ENCODE measurements at regions not wholly inside any gene's neighbourhood (a gene's known extent, or its start where the extent isn't known, plus 50 kb on each side); places are given as distances from the start of the nearest gene placed in this dataset.

DNA sequence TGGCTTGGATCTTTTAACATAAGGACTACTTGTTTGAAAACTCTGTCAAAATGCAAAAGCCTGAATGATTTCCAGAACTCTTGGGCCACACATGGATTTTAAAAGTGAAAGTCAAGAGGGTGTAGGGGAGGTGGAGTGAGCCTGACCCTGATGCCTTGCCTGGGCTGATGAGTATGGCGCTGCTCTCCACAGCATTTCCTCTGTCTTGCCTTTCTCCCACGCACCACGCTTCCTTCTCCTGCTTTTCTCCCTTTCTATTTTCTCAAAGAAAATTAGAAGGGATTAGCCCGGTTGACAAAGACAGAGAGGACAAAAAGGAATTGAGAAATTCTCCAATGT is 207.0 kb upstream of the CCDC68 start:
- TF ChIP-seq CTCF (IDR thresholded peaks at IDR 0.05; ENCODE audit: low read depth, low read length, missing control alignments): no peak
- DNase-seq (ENCODE audit: low read depth): no peak
- no peak overlapping the region for H3K4me3 ChIP-seq (ENCODE audit: low read depth, low read length)

DNA sequence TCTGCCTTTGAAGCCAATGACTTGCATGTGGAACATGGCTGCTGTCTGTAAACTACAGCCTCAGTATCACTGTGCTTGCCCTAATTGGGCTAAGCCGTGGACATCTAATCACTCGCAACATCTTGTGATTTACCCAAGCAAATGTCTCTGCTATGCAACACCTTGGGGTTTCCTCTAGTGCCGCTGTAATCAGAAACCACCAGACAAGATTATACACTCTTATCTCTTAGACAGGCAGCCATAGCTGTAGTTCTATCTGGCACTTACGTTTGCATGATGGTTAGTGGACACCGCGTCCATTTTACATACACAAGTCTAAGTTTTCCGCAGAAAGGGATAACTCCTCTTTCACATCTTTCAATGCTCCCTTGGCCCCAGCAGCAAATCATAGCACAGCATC is 204.3 kb upstream of the CCDC68 start:
- TF ChIP-seq CTCF (IDR thresholded peaks at IDR 0.05; ENCODE audit: low read depth, low read length, missing control alignments): no peak
- DNase-seq (ENCODE audit: low read depth): no peak

GRCh38 chr18:55161916-55162315 is 202.7 kb upstream of the CCDC68 start:
- DNase-seq (ENCODE audit: low read depth): no peak
- no peak for TF ChIP-seq CTCF (IDR thresholded peaks at IDR 0.05; ENCODE audit: low read depth, low read length, missing control alignments)
- H3K4me3 ChIP-seq (ENCODE audit: low read depth, low read length): no peak overlapping the region

More for the DNA sequence above, 204.3 kb upstream of the CCDC68 start:
- no peak overlapping the region for H3K4me3 ChIP-seq (ENCODE audit: low read depth, low read length)

- no peak for TF ChIP-seq CTCF (IDR thresholded peaks at IDR 0.05; ENCODE audit: low read depth, low read length, missing control alignments)
- no peak overlapping the region for H3K4me3 ChIP-seq (ENCODE audit: low read depth, low read length)
- no peak for DNase-seq (ENCODE audit: low read depth)
Observed at GRCh38 chr18:55159027-55159426, 199.8 kb upstream of the CCDC68 start.

GRCh38 chr18:55158570-55158969 is 199.3 kb upstream of the CCDC68 start:
- no peak for DNase-seq (ENCODE audit: low read depth)
- H3K4me3 ChIP-seq (ENCODE audit: low read depth, low read length): no peak overlapping the region
- TF ChIP-seq CTCF (IDR thresholded peaks at IDR 0.05; ENCODE audit: low read depth, low read length, missing control alignments): no peak

GRCh38 chr18:55153346-55153745 is 194.1 kb upstream of the CCDC68 start:
- no peak for DNase-seq (ENCODE audit: low read depth)
- H3K4me3 ChIP-seq (ENCODE audit: low read depth, low read length): no peak overlapping the region
- no peak for TF ChIP-seq CTCF (IDR thresholded peaks at IDR 0.05; ENCODE audit: low read depth, low read length, missing control alignments)

GRCh38 chr18:55152801-55153200 is 193.5 kb upstream of the CCDC68 start:
- TF ChIP-seq CTCF (IDR thresholded peaks at IDR 0.05; ENCODE audit: low read depth, low read length, missing control alignments): no peak
- no peak for DNase-seq (ENCODE audit: low read depth)
- H3K4me3 ChIP-seq (ENCODE audit: low read depth, low read length): no peak overlapping the region

Measured in GM12864 (cell line).